ENCODE measurements at regions not wholly inside any gene's neighbourhood (a gene's known extent, or its start where the extent isn't known, plus 50 kb on each side); places are given as distances from the start of the nearest gene placed in this dataset.

DNA sequence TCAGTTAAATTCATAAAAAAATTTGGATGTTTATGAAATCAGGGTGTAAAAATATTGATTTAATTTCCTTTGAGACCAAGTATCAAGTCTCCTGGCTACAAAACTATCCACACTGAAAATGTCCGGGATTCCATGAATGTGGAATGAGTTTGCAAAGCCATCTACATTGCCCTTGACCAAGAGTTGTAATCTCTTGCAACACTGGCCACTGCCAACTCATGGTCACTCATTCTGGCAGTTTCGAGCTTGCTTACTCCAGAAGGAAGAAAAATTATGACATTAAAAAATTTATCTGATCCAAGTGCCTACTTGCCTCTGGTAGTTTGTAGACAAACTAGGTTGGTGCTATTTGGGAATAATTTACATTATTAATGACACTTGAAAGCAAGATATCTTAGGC, 84.2 kb downstream of the NPY start:
- FAIRE-seq (no peak), ATAC-seq (no peak), DNase-seq (ENCODE audit: low read depth, low spot score) (no peak)
- POLR2A ChIA-PET: no interaction called here
- Histone ChIP-seq H4K20me1 (ENCODE audit: control insufficient read depth, insufficient read depth) (no peaks in the 10 kb centered on the region), H3K4me1 (ENCODE audit: control insufficient read depth, insufficient read depth, low read length) (no peaks in the 10 kb centered on the region), H3K9me3 (replicated peaks; ENCODE audit: control insufficient read depth, insufficient read depth, low read length) (no peaks in the 10 kb centered on the region), H3K79me2 (ENCODE audit: control insufficient read depth, insufficient read depth, low read length) (no peaks in the 10 kb centered on the region), H3K27ac (ENCODE audit: control insufficient read depth, insufficient read depth) (no peak overlapping the region), H3K36me3 (ENCODE audit: control insufficient read depth in 2 of 2, insufficient read depth in 2 of 2, low read length in 1 of 2) (no peaks in the 10 kb centered on the region), H3K4me3 (no peak overlapping the region), H3K9ac (ENCODE audit: control insufficient read depth, insufficient read depth, low read length) (no peak overlapping the region), H3K27me3 (replicated peaks in 1 of 2; ENCODE audit: control insufficient read depth in 2 of 2, insufficient read depth in 2 of 2, low read length in 1 of 2) (no peaks in the 10 kb centered on the region), H2AFZ (ENCODE audit: control insufficient read depth, low read depth, low read length) (no peak overlapping the region), H3K4me2 (ENCODE audit: control insufficient read depth, insufficient read depth) (no peak overlapping the region)
- in situ Hi-C loops (cut with MboI): no loop called here
- CTCF ChIA-PET: no interaction called here
- no peak for TF ChIP-seq RAD21 (IDR thresholded peaks at IDR 0.05; ENCODE audit: insufficient read depth, low read depth, low read length)
- TF ChIP-seq HDAC6 (IDR thresholded peaks at IDR 0.05; ENCODE audit: unreplicated experiment): no peak
- no peak for TF ChIP-seq ZNF274 (IDR thresholded peaks at IDR 0.05; ENCODE audit: insufficient read depth, insufficient read length)
- TF ChIP-seq SIX5 (IDR thresholded peaks at IDR 0.05; ENCODE audit: low read depth, low read length, severe bottlenecking): no peak
- no peak for TF ChIP-seq EZH2 (IDR thresholded peaks at IDR 0.05; ENCODE audit: borderline replicate concordance, control insufficient read depth, low read depth, low read length)
- RAD21 ChIA-PET (ENCODE audit: unreplicated experiment): no interaction called here
- WGBS (ENCODE audit: insufficient coverage, insufficient replicate concordance, low lambda C conversion rate, missing lambda C conversion rate): 25% methylated on average over 2 of the region's 2 CpGs
- SMC1A ChIA-PET (ENCODE audit: uncharacterized antibody, unreplicated experiment): no interaction called here
- no TSS peak for BruUV-seq (replicated peaks)
- intact Hi-C loops (cut with micrococcal nuclease; ENCODE audit: unreplicated experiment): no loop called here

DNA sequence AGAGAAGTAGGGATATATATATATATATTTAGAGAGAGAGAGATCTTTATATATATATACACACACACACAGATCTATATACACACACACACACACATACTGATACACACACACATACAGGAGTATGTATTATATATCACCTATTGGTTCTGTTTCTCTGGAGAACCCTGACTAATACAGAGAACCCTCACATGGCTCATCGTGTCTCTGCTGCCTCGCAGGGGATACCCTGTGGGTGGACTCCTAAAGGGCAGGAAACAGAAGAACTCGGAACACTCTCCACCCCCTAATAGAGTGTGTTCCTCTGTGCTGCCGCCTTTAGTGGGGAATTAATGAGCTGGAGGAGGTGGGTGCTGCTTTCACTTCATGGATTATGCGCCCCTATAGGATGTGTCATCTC, 86.6 kb downstream of the NPY start:
- H3K4me1 ChIP-seq (ENCODE audit: control insufficient read depth, insufficient read depth, low read length): no peaks in the 10 kb centered on the region
- intact Hi-C loops (cut with micrococcal nuclease; ENCODE audit: unreplicated experiment): no loop called here
- ChIA-PET SMC1A (ENCODE audit: uncharacterized antibody, unreplicated experiment) (interaction anchor here (0.7 to 2.5 kb wide), 3 partner anchors 10 to 13 kb away, joined by 3 to 13 read pairs (median 3); no protein-coding TSS in a partner anchor), RAD21 (ENCODE audit: unreplicated experiment) (interaction anchor here (0.7 kb wide), 1 partner anchor 91 kb away, joined by 3 read pairs; no protein-coding TSS in a partner anchor), POLR2A (no interaction called here), CTCF (interaction anchor here (0.6 to 4.1 kb wide), 2 partner anchors 9 to 11 kb away, joined by 3 to 20 read pairs; no protein-coding TSS in a partner anchor)
- DNase-seq (ENCODE audit: low read depth, low spot score) (no peak), FAIRE-seq (no peak), ATAC-seq (peak; percentile 42)
- H3K27ac ChIP-seq (ENCODE audit: control insufficient read depth, insufficient read depth): no peak overlapping the region
- no peaks in the 10 kb centered on the region for H3K36me3 ChIP-seq (ENCODE audit: control insufficient read depth in 2 of 2, insufficient read depth in 2 of 2, low read length in 1 of 2)
- H3K27me3 ChIP-seq (replicated peaks in 1 of 2; ENCODE audit: control insufficient read depth in 2 of 2, insufficient read depth in 2 of 2, low read length in 1 of 2): no peaks in the 10 kb centered on the region
- no peak overlapping the region for H2AFZ ChIP-seq (ENCODE audit: control insufficient read depth, low read depth, low read length)
- H3K4me3 ChIP-seq: no peak overlapping the region
- H3K9ac ChIP-seq (ENCODE audit: control insufficient read depth, insufficient read depth, low read length): no peak overlapping the region
- no TSS peak for BruUV-seq (replicated peaks)
- no peaks in the 10 kb centered on the region for H3K79me2 ChIP-seq (ENCODE audit: control insufficient read depth, insufficient read depth, low read length)
- WGBS (ENCODE audit: insufficient coverage, insufficient replicate concordance, low lambda C conversion rate, missing lambda C conversion rate): 37% methylated on average over 5 of the region's 5 CpGs
- in situ Hi-C loops (cut with MboI): no loop called here
- H3K4me2 ChIP-seq (ENCODE audit: control insufficient read depth, insufficient read depth): no peak overlapping the region
- H3K9me3 ChIP-seq (replicated peaks; ENCODE audit: control insufficient read depth, insufficient read depth, low read length): no peaks in the 10 kb centered on the region
- no peaks in the 10 kb centered on the region for H4K20me1 ChIP-seq (ENCODE audit: control insufficient read depth, insufficient read depth)
- TF ChIP-seq ZNF207 (IDR thresholded peaks at IDR 0.05; ENCODE audit: borderline replicate concordance) (no peak), RB1 (IDR thresholded peaks at IDR 0.05; ENCODE audit: borderline replicate concordance) (no peak), CUX1 (IDR thresholded peaks at IDR 0.05; ENCODE audit: insufficient replicate concordance, low read depth, low read length) (no peak), ZNF622 (IDR thresholded peaks at IDR 0.05) (no peak)
- TF ChIP-seq, protein P1, sequence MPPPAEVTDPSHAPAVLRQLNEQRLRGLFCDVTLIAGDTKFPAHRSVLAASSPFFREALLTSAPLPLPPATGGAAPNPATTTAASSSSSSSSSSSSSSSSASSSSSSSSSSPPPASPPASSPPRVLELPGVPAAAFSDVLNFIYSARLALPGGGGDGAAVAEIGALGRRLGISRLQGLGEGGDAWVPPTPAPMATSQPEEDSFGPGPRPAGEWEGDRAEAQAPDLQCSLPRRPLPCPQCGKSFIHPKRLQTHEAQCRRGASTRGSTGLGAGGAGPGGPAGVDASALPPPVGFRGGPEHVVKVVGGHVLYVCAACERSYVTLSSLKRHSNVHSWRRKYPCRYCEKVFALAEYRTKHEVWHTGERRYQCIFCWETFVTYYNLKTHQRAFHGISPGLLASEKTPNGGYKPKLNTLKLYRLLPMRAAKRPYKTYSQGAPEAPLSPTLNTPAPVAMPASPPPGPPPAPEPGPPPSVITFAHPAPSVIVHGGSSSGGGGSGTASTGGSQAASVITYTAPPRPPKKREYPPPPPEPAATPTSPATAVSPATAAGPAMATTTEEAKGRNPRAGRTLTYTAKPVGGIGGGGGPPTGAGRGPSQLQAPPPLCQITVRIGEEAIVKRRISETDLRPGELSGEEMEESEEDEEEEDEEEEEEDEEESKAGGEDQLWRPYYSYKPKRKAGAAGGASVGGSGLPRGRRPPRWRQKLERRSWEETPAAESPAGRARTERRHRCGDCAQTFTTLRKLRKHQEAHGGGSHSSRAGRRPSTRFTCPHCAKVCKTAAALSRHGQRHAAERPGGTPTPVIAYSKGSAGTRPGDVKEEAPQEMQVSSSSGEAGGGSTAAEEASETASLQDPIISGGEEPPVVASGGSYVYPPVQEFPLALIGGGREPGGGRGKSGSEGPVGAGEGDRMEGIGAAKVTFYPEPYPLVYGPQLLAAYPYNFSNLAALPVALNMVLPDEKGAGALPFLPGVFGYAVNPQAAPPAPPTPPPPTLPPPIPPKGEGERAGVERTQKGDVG (CRISPR knock-in tag; IDR thresholded peaks at IDR 0.05): no peak

All from GM12878 (cell line).